Suppressor macrophage treated with lipopolysaccharide for 4 hours (primary cell): ENCODE measurements at regions not wholly inside any gene's neighbourhood (a gene's known extent, or its start where the extent isn't known, plus 50 kb on each side); places are given as distances from the start of the nearest gene placed in this dataset.
"Not testable (repeated sequence)": the region's sequence is repeated elsewhere in the genome, so short reads cannot be mapped to it uniquely, and the experiment has no call there.

Experiments used
- DNase-seq: peaks from one replicate; pipeline ENCODE4 v3.0.0-alpha.2; 2020

GRCh38 chr1:243074224-243074623, 180.9 kb downstream of the CEP170 start:
- not testable (repeated sequence) for DNase-seq

GRCh38 chr1:243067056-243067455, 188.0 kb downstream of the CEP170 start:
- not testable (repeated sequence) for DNase-seq

- peak; percentile 1 for DNase-seq
Observed at GRCh38 chr1:243061965-243062364, 193.1 kb downstream of the CEP170 start.

GRCh38 chr1:243055510-243055909, 199.6 kb downstream of the CEP170 start:
- not testable (repeated sequence) for DNase-seq

- not testable (repeated sequence) for DNase-seq
Observed at GRCh38 chr1:243055091-243055490, 200.0 kb downstream of the CEP170 start.

GRCh38 chr1:243054681-243055080, 200.4 kb downstream of the CEP170 start:
- not testable (repeated sequence) for DNase-seq

GRCh38 chr1:243053048-243053447, 202.0 kb downstream of the CEP170 start:
- not testable (repeated sequence) for DNase-seq

GRCh38 chr1:243050613-243051012, 204.5 kb downstream of the CEP170 start:
- not testable (repeated sequence) for DNase-seq

GRCh38 chr1:243049716-243050115, 205.4 kb downstream of the CEP170 start:
- not testable (repeated sequence) for DNase-seq

GRCh38 chr1:243021365-243021764, 233.7 kb downstream of the CEP170 start:
- not testable (repeated sequence) for DNase-seq

- DNase-seq = not testable (repeated sequence)
Observed at GRCh38 chr1:243019030-243019635, 235.9 kb downstream of the CEP170 start.

- not testable (repeated sequence) for DNase-seq
Observed at GRCh38 chr1:243010719-243011118, 244.4 kb downstream of the CEP170 start.

- not testable (repeated sequence) for DNase-seq
Observed at GRCh38 chr1:243001003-243001402, 254.1 kb downstream of the CEP170 start.

- not testable (repeated sequence) for DNase-seq
Observed at GRCh38 chr1:242992776-242993175, 262.3 kb downstream of the CEP170 start.

- DNase-seq = not testable (repeated sequence)
Observed at GRCh38 chr1:242985096-242985495, 270.0 kb downstream of the CEP170 start.

- not testable (repeated sequence) for DNase-seq
Observed at GRCh38 chr1:242973341-242973740, 281.7 kb downstream of the CEP170 start.

GRCh38 chr1:242966892-242967291, 288.2 kb downstream of the CEP170 start:
- no peak for DNase-seq

GRCh38 chr1:242959397-242959796, 295.7 kb downstream of the CEP170 start:
- not testable (repeated sequence) for DNase-seq

- DNase-seq = not testable (repeated sequence)
Observed at GRCh38 chr1:242954945-242955344, 300.1 kb downstream of the CEP170 start.

GRCh38 chr1:242946206-242946605, 308.9 kb downstream of the CEP170 start:
- DNase-seq = no peak

GRCh38 chr1:242936725-242937124, 318.4 kb downstream of the CEP170 start:
- not testable (repeated sequence) for DNase-seq

GRCh38 chr1:242924717-242925116, 330.4 kb downstream of the CEP170 start:
- DNase-seq = not testable (repeated sequence)

GRCh38 chr1:242923603-242924002, 331.5 kb downstream of the CEP170 start:
- not testable (repeated sequence) for DNase-seq

- not testable (repeated sequence) for DNase-seq
Observed at GRCh38 chr1:242914729-242915128, 340.4 kb downstream of the CEP170 start.

GRCh38 chr1:242912855-242913254, 342.2 kb downstream of the CEP170 start:
- DNase-seq = not testable (repeated sequence)
